NCI-H226 (cell line): ENCODE measurements at regions not wholly inside any gene's neighbourhood (a gene's known extent, or its start where the extent isn't known, plus 50 kb on each side); places are given as distances from the start of the nearest gene placed in this dataset.
"Not testable (repeated sequence)": the region's sequence is repeated elsewhere in the genome, so short reads cannot be mapped to it uniquely, and the experiment has no call there.

Source experiments
- DNase-seq: peaks from one replicate; pipeline ENCODE4 v3.0.0-alpha.2; 2015

GRCh38 chr16:73430138-73430537 lies 382.2 kb upstream of the ZFHX3 start:
- DNase-seq: no peak

DNA sequence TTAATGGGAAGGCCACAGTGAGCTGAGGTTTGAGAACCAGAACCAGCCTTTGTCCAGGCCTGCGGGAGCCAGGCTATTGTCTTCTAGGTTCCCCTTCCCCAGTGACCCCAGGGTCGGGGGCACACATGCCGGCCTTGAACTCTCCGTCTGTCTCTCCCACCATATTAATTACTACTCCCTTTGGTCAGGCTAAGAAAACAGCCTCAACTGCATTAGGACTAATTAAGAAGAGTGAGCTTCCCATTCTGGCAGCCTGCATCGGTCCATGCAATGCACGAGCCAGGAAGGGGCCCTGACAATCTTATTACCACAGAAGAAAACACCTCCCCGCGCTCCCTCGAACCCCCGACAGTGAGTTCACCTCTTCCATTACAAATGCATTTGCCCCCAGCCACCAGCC lies 380.2 kb upstream of the ZFHX3 start:
- DNase-seq: no peak

- no peak for DNase-seq
Measured at GRCh38 chr16:73427164-73427563, 379.2 kb upstream of the ZFHX3 start.

GRCh38 chr16:73426433-73427160 lies 378.7 kb upstream of the ZFHX3 start:
- no peak for DNase-seq

DNA sequence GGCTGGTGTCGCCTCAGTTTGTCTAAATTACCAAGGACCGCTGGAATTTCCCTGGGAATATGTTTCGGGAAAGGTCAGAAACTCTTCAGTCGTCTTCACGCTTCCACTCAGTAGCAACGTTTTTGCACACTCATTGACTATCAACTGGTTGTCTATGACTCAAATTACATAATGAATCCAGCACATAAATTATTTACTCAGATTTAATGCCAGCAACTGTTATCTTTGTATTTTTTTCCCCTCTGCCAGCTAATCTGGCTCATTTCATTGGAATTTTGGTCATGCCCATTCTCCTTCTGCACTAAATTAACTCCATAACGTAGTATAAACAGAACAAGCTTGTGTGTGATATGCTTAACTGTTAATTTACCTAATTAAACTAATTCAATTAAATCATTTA lies 372.7 kb upstream of the ZFHX3 start:
- peak; percentile 71 for DNase-seq

DNA sequence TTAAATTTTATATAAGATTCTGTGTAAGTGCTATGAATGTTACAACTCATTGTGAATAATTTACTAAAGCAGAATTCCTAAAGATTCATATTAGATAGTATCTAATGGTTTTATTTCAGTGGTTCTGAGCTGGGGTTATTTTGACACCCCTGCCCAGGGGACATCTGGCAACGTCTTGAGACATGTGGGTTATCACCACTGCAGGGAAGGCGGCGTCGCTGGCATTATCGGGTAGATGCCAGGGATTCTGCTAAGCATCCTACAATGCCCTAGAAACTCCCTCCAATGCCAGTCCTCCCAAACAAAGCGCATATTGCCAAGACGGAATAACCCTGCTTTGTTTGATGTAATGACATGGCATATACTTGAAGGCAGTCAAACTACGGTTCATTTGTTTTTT lies 372.3 kb upstream of the ZFHX3 start:
- DNase-seq: peak; percentile 10

DNA sequence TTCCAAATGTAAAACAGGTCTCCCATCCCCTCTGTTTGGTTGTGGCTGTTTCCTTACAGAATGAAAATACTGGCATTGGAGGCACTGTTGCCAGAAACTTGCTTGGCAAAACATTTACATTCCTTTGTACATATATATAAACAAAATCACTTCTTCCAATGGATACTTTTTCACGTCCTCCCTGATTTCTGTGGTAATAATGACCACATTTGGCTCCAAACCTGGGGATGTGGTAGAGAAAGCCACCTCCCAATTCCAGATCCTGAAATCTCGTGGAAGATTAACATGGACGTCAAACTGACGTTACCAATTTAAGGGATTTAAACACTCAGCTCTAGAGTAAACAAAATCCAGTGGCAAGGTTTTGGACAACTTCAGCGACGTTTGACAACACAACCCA lies 370.8 kb upstream of the ZFHX3 start:
- DNase-seq: no peak

DNA sequence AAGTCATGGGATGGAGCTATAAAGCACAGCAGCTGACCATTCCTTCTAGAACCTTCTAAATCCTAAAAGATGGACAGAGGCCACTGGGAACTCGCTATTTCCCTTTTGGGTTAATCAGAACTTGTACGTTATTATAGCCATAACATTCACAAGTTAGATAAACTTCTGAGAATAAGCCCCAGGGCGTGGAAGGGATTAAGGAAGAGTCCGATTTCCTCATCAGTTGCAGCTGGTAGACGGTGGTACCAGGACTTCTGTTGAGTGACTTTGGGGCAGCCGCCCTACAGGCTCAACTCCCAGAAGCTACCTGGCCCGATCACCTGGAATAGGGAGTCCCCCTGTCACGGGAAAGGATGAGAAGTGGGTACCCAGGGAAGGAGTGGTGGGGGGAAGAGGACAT lies 370.1 kb upstream of the ZFHX3 start:
- DNase-seq: no peak

- no peak for DNase-seq
Measured at GRCh38 chr16:73415286-73415685, 367.4 kb upstream of the ZFHX3 start.

GRCh38 chr16:73414638-73415037 lies 366.7 kb upstream of the ZFHX3 start:
- DNase-seq: no peak

- no peak for DNase-seq
Measured at GRCh38 chr16:73413830-73414190, 365.9 kb upstream of the ZFHX3 start.

DNA sequence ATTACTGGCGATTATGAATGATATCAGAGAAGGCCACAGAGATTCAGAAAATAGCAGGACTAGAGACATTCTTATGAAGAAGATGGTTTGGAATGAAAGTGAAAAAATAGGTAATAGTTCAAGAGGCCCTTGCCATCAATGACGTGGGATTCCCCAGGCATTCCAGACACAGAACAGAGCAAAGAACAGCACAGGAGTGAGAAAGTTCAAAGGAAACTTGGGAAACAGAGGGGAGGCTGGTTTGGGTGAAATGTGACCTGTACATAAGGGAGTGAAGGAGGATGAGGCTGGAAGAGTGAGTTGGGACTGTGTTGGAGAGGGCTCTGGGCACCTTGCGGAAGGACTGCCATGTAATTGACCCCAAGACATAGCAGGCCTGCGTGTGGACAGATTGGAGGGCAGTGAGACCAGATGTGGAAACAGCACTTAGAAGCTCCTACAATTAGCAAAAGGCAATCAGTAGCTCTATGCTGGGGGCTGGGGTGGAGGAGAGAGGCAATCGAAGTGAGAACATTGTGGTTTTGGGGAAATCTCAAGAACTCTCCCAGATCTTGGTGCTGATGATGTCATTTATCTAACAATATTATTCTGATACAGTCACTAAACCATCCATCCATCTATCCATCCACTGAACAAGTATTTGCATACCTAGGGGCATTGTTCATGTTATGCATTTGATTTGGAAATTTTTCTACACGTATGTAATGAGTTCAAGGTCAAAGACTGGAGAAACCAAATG lies 365.3 kb upstream of the ZFHX3 start:
- no peak for DNase-seq

- DNase-seq: no peak
Measured at GRCh38 chr16:73412416-73412815, 364.5 kb upstream of the ZFHX3 start.

DNA sequence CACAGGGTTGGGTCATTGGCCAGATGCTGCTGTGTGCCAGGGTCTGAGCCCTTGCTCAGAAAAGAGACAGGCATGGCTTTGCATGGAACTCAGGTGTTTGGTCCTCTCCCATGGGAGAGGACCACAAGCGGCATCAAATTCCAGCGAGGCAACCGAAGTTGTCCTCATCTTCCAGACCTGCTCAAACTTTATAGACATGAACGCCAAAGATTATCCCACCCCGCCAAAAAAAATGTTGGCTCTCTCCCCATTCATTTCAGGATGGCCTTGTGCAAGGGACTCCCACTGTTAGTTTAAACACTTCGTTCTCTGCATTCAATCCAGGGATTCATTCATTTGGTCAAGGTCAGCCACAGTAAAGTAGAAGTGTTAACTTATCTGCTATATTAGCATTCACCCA lies 360.8 kb upstream of the ZFHX3 start:
- no peak for DNase-seq

DNA sequence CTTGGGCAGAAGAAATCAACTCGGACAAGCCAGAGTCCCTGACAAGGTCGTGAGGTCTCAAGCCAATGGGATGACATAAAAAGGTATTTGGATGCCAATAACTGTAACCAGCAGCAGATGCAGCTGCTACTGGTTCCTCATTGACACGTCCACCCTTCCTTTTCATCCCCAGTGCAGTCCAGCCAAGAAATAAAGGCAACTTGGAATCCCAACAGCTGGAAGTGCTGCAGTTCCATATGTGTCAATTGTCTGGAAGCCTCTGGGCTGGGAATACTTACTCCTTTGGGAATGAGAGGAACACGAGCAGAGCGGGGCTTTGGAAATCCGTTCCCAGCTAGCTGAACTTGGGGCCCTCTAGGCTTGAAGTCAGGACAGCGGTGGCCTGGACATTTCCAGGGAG lies 360.4 kb upstream of the ZFHX3 start:
- no peak for DNase-seq

DNA sequence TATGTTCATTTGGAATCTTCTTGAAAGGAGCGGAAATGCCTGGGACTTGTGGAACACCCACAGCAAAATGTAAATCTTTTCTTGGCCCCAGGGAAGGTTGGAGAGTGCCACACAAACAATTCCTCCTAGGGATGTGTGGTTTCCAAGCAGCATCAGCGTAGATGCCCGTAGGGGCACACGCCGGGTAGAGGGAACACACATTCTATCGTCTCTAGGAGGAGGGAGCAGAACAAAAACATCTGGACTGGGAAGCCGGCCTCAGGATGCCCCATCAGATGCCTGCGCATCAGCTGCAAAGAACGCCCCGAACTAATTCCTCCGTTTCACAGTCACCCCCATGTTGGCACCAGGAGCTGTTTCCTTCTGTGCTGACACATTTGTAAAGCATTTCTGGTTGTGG lies 357.9 kb upstream of the ZFHX3 start:
- DNase-seq: no peak

- no peak for DNase-seq
Measured at GRCh38 chr16:73404001-73404400, 356.1 kb upstream of the ZFHX3 start.

GRCh38 chr16:73403291-73403690 lies 355.4 kb upstream of the ZFHX3 start:
- no peak for DNase-seq

DNA sequence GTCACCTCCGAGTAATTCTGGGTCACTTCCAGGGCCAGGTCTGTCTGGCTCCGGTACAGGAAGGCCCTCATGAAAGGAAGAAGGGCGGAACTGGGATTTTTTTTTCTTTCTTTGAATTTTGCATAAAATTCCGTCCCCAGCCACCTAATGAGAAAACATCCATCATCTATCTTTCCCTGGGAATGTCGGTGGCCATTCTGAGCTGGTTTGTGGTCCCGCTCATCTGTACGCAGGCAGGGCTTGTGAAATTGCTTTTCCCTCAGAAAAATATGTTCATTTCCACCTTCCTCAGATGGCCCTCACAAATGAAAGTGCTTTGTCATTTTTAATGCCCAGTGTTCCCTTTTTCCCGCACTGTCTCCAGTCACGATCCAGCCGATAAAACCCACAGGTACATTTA lies 353.0 kb upstream of the ZFHX3 start:
- no peak for DNase-seq

DNA sequence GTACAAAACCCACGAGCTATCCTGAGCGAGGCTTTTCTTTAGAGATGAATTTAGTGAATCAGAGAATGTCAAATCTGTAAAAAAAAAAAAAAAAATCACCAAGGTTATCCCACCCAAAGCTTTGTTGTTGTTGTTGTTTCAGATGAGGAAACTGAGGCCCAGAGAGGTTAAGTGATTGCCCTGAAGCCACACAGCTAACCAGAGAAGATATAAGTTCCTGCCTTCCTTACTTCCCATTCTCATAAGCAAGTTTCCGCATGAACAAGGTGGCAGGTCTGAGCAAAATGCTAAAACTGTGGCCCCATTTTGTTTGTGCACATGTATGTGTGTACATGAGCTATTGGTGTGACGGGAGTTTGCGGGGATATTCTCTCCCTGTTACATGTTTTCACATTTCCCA lies 352.1 kb upstream of the ZFHX3 start:
- DNase-seq: no peak

DNA sequence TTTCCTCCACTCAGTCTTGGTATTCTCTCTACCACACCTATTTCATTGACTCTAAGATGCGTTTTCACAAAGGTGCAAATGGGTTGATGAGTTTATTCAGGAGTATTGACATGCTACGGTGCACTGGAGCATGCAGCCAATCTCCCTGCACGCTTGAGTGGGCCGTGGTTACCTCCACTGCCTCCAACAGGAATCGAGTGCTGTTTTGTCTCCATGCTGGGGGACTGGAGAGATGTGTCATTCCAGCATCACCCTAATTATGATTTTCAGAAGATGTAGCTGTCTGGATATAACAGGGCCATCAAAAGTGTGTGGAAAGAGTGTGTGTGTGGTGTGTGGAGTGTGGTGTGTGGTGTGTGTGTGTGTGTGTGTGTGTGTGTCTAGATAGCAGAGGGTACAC lies 351.6 kb upstream of the ZFHX3 start:
- DNase-seq: no peak

DNA sequence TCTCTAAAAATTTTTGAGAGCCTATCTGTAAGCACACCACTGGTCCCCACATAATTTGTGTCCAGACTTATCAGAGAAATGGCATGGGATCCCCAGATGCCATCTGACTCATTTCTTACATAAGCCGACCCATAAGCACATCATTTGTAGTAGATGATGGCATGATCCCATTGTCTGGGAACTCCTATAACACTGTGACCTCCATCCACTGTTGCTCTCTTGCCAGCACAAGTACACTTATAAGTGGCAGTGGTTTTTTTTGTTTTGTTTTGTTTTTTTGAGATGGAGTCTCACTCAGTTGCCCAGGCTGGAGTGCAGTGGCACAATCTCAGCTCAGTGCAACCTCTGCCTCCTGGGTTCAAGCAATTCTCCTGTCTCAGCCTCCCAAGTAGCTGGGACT lies 350.7 kb upstream of the ZFHX3 start:
- not testable (repeated sequence) for DNase-seq

DNA sequence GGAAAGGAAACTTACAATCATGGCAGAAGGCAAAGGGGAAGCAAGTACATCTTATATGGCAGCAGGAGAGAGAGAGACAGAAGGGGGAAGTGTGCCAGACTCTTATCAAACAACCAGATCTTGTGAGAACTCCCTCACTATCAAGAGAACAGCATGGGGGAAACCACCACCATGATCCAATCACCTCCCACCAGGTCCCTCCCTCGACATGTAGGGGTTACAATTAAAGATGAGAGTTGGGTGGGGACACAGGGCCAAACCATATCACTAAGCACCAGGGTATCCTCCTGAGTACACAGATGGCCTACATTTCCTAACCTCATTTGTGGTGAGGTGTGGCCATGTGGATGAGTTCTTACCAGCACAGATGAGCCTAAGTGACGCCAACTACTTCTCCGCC lies 348.6 kb upstream of the ZFHX3 start:
- no peak for DNase-seq

GRCh38 chr16:73390936-73391335 lies 343.0 kb upstream of the ZFHX3 start:
- no peak for DNase-seq

DNA sequence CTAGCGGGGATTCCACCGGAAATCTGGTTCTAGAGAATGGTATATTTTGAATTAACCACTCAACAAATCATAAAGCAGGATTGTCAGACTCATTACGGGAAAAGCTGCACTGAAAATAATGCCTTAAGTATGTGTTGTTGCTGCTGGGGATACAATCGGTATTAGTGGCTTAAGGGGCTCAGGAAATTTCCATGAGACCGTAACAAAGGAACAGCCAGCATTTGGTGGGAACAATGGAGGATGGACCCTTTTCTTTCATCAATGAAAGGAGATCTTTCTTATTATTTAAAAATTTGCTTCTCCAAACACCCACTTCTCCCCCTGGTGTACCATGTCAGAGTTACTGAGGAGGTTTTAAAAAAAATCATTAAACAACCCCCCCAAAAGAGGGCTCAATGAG lies 342.6 kb upstream of the ZFHX3 start:
- DNase-seq: no peak
